Activated T-helper 1 cell treated with anti-CD3 and anti-CD28 coated beads, Interleukin-2, amount 50 U/mL, for 16 hours (primary cell): ENCODE measurements at regions not wholly inside any gene's neighbourhood (a gene's known extent, or its start where the extent isn't known, plus 50 kb on each side); places are given as distances from the start of the nearest gene placed in this dataset.

ENCODE experiments used
- DNase-seq, 2 donors: peaks; one replicate each; pipeline ENCODE4 v3.0.0-alpha.2; 2020; ENCODE audit warnings: low read depth in 1 of 2, low spot score in 1 of 2

- no peak for DNase-seq
Measured at GRCh38 chr10:129079705-129080104, 387.3 kb upstream of the MGMT start.

- DNase-seq, result no peak
Measured at GRCh38 chr10:129085811-129086210, 381.2 kb upstream of the MGMT start.

GRCh38 chr10:129089341-129089740 lies 377.7 kb upstream of the MGMT start:
- DNase-seq, result no peak

- DNase-seq, result no peak
Measured at GRCh38 chr10:129090165-129090564, 376.9 kb upstream of the MGMT start.

- no peak for DNase-seq
Measured at GRCh38 chr10:129090618-129091366, 376.2 kb upstream of the MGMT start.

GRCh38 chr10:129093641-129094040 lies 373.4 kb upstream of the MGMT start:
- no peak for DNase-seq

GRCh38 chr10:129094233-129094632 lies 372.8 kb upstream of the MGMT start:
- DNase-seq, result no peak

- no peak for DNase-seq
Measured at GRCh38 chr10:129094861-129095260, 372.2 kb upstream of the MGMT start.

- no peak for DNase-seq
Measured at GRCh38 chr10:129095680-129096064, 371.4 kb upstream of the MGMT start.

- DNase-seq, result no peak
Measured at GRCh38 chr10:129096065-129096984, 370.7 kb upstream of the MGMT start.

GRCh38 chr10:129097776-129098330 lies 369.2 kb upstream of the MGMT start:
- DNase-seq, result no peak

- DNase-seq, result no peak
Measured at GRCh38 chr10:129098517-129098916, 368.5 kb upstream of the MGMT start.

- DNase-seq, result no peak
Measured at GRCh38 chr10:129099486-129099885, 367.6 kb upstream of the MGMT start.

- no peak for DNase-seq
Measured at GRCh38 chr10:129099992-129100391, 367.0 kb upstream of the MGMT start.

GRCh38 chr10:129101232-129101980 lies 365.6 kb upstream of the MGMT start:
- DNase-seq, result no peak

- no peak for DNase-seq
Measured at GRCh38 chr10:129102906-129103693, 363.9 kb upstream of the MGMT start.

- DNase-seq, result no peak
Measured at GRCh38 chr10:129104266-129105045, 362.6 kb upstream of the MGMT start.

GRCh38 chr10:129105266-129105665 lies 361.8 kb upstream of the MGMT start:
- DNase-seq, result no peak

- DNase-seq, result no peak
Measured at GRCh38 chr10:129106314-129106713, 360.7 kb upstream of the MGMT start.

- no peak for DNase-seq
Measured at GRCh38 chr10:129107525-129107924, 359.5 kb upstream of the MGMT start.
